Liver (tissue), 8 donors: ENCODE measurements at regions not wholly inside any gene's neighbourhood (a gene's known extent, or its start where the extent isn't known, plus 50 kb on each side); places are given as distances from the start of the nearest gene placed in this dataset.

Source experiments
- DNase-seq: peaks from one replicate; pipeline ENCODE4 v3.0.0-alpha.2; 2017; ENCODE audit warnings: low spot score
- H3K27ac ChIP-seq, 2 donors: one replicate each; pipeline ENCODE4 v1.7.0; 2013; ENCODE audit warnings: inconsistent platforms in 2 of 2, low read length in 2 of 2, control low read depth in 1 of 2, low read depth in 1 of 2, mild to moderate bottlenecking in 1 of 2
- H3K27me3 ChIP-seq, 4 donors: one replicate each; pipeline versions ENCODE4 v1.6.1 to v1.7.0; 2013; ENCODE audit warnings: low read length in 3 of 4, inconsistent platforms in 1 of 4, mild to moderate bottlenecking in 1 of 4, moderate library complexity in 1 of 4; ENCODE audit not compliant: control insufficient read depth in 4 of 4, insufficient read depth in 4 of 4
- H3K36me3 ChIP-seq, 4 donors: one replicate each; pipeline versions ENCODE4 v1.6.1 to v1.7.0; 2013; ENCODE audit warnings: low read length in 3 of 4, mild to moderate bottlenecking in 3 of 4, low read depth in 1 of 4, moderate library complexity in 1 of 4; ENCODE audit not compliant: control insufficient read depth in 4 of 4, insufficient read depth in 3 of 4
- H3K4me1 ChIP-seq, 4 donors: one replicate each; pipeline versions ENCODE4 v1.6.1 to v1.7.0; 2013; ENCODE audit warnings: low read length in 3 of 4, mild to moderate bottlenecking in 3 of 4, moderate library complexity in 1 of 4; ENCODE audit not compliant: control insufficient read depth in 4 of 4, insufficient read depth in 4 of 4
- H3K4me3 ChIP-seq, 3 donors: one replicate each; pipeline versions ENCODE4 v1.6.1 to v1.7.0; 2013; ENCODE audit warnings: low read length in 3 of 3, control low read depth in 1 of 3, low read depth in 1 of 3, mild to moderate bottlenecking in 1 of 3
- H3K9ac ChIP-seq, 2 donors: one replicate each; pipeline ENCODE4 v1.7.0; 2013; ENCODE audit warnings: low read length in 2 of 2, mild to moderate bottlenecking in 2 of 2, moderate library complexity in 2 of 2, control low read depth in 1 of 2, low read depth in 1 of 2
- H3K9me3 ChIP-seq, 4 donors: one replicate each; pipeline versions ENCODE4 v1.6.1 to v1.7.0; 2013; ENCODE audit warnings: low read length in 3 of 4; ENCODE audit not compliant: control insufficient read depth in 4 of 4
- CTCF ChIP-seq: fragments of 150-350 bp; IDR thresholded peaks from 2 replicates; pipeline ENCODE4 v1.5.1; 2017; ENCODE audit warnings: improper control_type of control experiment, low read depth, low read length; ENCODE audit not compliant: missing input control
- EGR1 ChIP-seq, 2 donors: IDR thresholded peaks; 2 replicates each; pipeline ENCODE4 v1.6.1; 2016 to 2018; ENCODE audit warnings: antibody characterized with exemption in 2 of 2, low read depth in 2 of 2
- FOXA1 ChIP-seq: IDR thresholded peaks from 2 replicates; pipeline ENCODE4 v1.6.1; 2016; ENCODE audit warnings: antibody characterized with exemption
- GABPA ChIP-seq, 2 donors: IDR thresholded peaks in 1 of 2; conservative IDR thresholded peaks in 1 of 2; 2 replicates each; pipeline ENCODE4 v1.6.1; 2016; ENCODE audit warnings: antibody characterized with exemption in 2 of 2, mild to moderate bottlenecking in 1 of 2, moderate library complexity in 1 of 2
- HNF4A ChIP-seq, 2 donors: conservative IDR thresholded peaks; 2 replicates each; pipeline ENCODE4 v1.6.1; 2016; ENCODE audit warnings: antibody characterized with exemption in 2 of 2, mild to moderate bottlenecking in 2 of 2
- HNF4G ChIP-seq: IDR thresholded peaks from 2 replicates; pipeline ENCODE4 v1.6.1; 2016; ENCODE audit warnings: antibody characterized with exemption
- JUND ChIP-seq, 2 donors: IDR thresholded peaks; 2 replicates each; pipeline ENCODE4 v1.6.1; 2016; ENCODE audit warnings: antibody characterized with exemption in 2 of 2
- MAX ChIP-seq: IDR thresholded peaks from 2 replicates; pipeline ENCODE4 v1.6.1; 2016; ENCODE audit warnings: antibody characterized with exemption
- NR2F2 ChIP-seq: IDR thresholded peaks from 2 replicates; pipeline ENCODE4 v1.6.1; 2016; ENCODE audit warnings: antibody characterized with exemption
- RAD21 ChIP-seq, 2 donors: IDR thresholded peaks; 2 replicates each; pipeline ENCODE4 v1.6.1; 2016; ENCODE audit warnings: antibody characterized with exemption in 2 of 2, mild to moderate bottlenecking in 2 of 2
- REST ChIP-seq: IDR thresholded peaks from 2 replicates; pipeline ENCODE4 v1.6.1; 2016; ENCODE audit warnings: antibody characterized with exemption, mild to moderate bottlenecking
- TAF1 ChIP-seq: conservative IDR thresholded peaks from 2 replicates; pipeline ENCODE4 v1.6.1; 2016; ENCODE audit warnings: antibody characterized with exemption, mild to moderate bottlenecking
- YY1 ChIP-seq: IDR thresholded peaks from 2 replicates; pipeline ENCODE4 v1.6.1; 2016; ENCODE audit warnings: antibody characterized with exemption, mild to moderate bottlenecking
- WGBS: extraction: QIAGEN DNeasy Blood & Tissue Kit; methylation state at CpG from one replicate; pipeline ENCODE4 v1.1.7; 2013; 5-methylcytosine and 5-hydroxymethylcytosine counted together
- donor health status: healthy.
- donor health status: healthy.
- donor health status: healthy.
- donor health status: healthy.
- donor health status: healthy.

- H3K27me3 ChIP-seq: peaks cover 0 to 3% (median 0%) of the 10 kb centered on the region in 4 donors
- H3K27ac ChIP-seq: no peak overlapping the region
- H3K4me1 ChIP-seq: no peaks in the 10 kb centered on the region
- no peak for DNase-seq
- no peaks in the 10 kb centered on the region for H3K9me3 ChIP-seq
- H3K36me3 ChIP-seq: no peaks in the 10 kb centered on the region
- no peak overlapping the region for H3K4me3 ChIP-seq
- 65% methylated on average over 2 of the region's 2 CpGs for WGBS
- no peak overlapping the region for H3K9ac ChIP-seq
- TF ChIP-seq NR2F2: no peak
- TF ChIP-seq RAD21 (IDR thresholded peaks at IDR 0.05): no peak
- TF ChIP-seq EGR1 (IDR thresholded peaks at IDR 0.05; ENCODE audit: low read depth in 2 of 2): no peak
- TF ChIP-seq MAX: no peak
- no peak for TF ChIP-seq JUND (IDR thresholded peaks at IDR 0.05)
- no peak for TF ChIP-seq TAF1
Measured at GRCh38 chr1:208369658-208370057, 125.5 kb upstream of the PLXNA2 start.

GRCh38 chr1:208374391-208374941, 130.3 kb upstream of the PLXNA2 start:
- Histone ChIP-seq H3K27ac (no peak overlapping the region), H3K9ac (no peak overlapping the region), H3K4me3 (no peak overlapping the region), H3K27me3 (no peaks in the 10 kb centered on the region), H3K9me3 (no peaks in the 10 kb centered on the region), H3K4me1 (no peaks in the 10 kb centered on the region), H3K36me3 (no peaks in the 10 kb centered on the region)
- no peak for DNase-seq
- 82% methylated on average over 6 of the region's 6 CpGs for WGBS
- TF ChIP-seq YY1: no peak
- TF ChIP-seq JUND (IDR thresholded peaks at IDR 0.05): no peak
- no peak for TF ChIP-seq HNF4G
- no peak for TF ChIP-seq FOXA1
- no peak for TF ChIP-seq REST
- TF ChIP-seq RAD21 (IDR thresholded peaks at IDR 0.05): no peak
- no peak for TF ChIP-seq EGR1 (IDR thresholded peaks at IDR 0.05; ENCODE audit: low read depth in 2 of 2)
- TF ChIP-seq CTCF: no peak

GRCh38 chr1:208381481-208381880, 137.3 kb upstream of the PLXNA2 start:
- Histone ChIP-seq H3K9me3 (no peaks in the 10 kb centered on the region), H3K4me1 (no peaks in the 10 kb centered on the region), H3K27ac (no peak overlapping the region), H3K27me3 (no peaks in the 10 kb centered on the region), H3K4me3 (no peak overlapping the region), H3K36me3 (no peaks in the 10 kb centered on the region), H3K9ac (no peak overlapping the region)
- WGBS: 66% methylated on average over 1 of the region's 1 CpG
- no peak for DNase-seq
- TF ChIP-seq EGR1 (IDR thresholded peaks at IDR 0.05; ENCODE audit: low read depth in 2 of 2) (no peak), CTCF (no peak), HNF4A (conservative IDR thresholded peaks at IDR 0.05) (no peak), GABPA (IDR thresholded peaks at IDR 0.05 in 1 of 2, conservative IDR thresholded peaks at IDR 0.05 in 1 of 2) (no peak), JUND (IDR thresholded peaks at IDR 0.05) (no peak), FOXA1 (no peak), MAX (no peak), REST (no peak)
